ENCODE measurements at regions not wholly inside any gene's neighbourhood (a gene's known extent, or its start where the extent isn't known, plus 50 kb on each side); places are given as distances from the start of the nearest gene placed in this dataset.

- Histone ChIP-seq H2AFZ (replicated peaks; ENCODE audit: low read length, poor library complexity) (no peak overlapping the region), H2BK5ac (ENCODE audit: low read depth, low read length, poor library complexity, severe bottlenecking) (no peak overlapping the region), H2AK9ac (replicated peaks; ENCODE audit: low read depth, low read length, poor library complexity) (no peak overlapping the region), H3K9ac (ENCODE audit: low read depth, low read length) (no peak overlapping the region), H2AK5ac (ENCODE audit: low read depth, low read length) (no peak overlapping the region), H3K18ac (ENCODE audit: low read depth, low read length) (no peak overlapping the region), H4K8ac (ENCODE audit: low read depth in 2 of 2, low read length in 2 of 2) (no peak overlapping the region), H4K20me1 (ENCODE audit: insufficient read depth, low read length) (no peaks in the 10 kb centered on the region), H3K27ac (ENCODE audit: insufficient read depth, low read length) (no peak overlapping the region), H3K4ac (ENCODE audit: low read depth, low read length) (no peak overlapping the region), H3K27me3 (ENCODE audit: control insufficient read depth, insufficient read depth, low read length) (no peaks in the 10 kb centered on the region), H2BK120ac (ENCODE audit: low read depth, low read length) (no peak overlapping the region), H3K14ac (replicated peaks; ENCODE audit: low read depth, low read length) (no peak overlapping the region), H3K9me3 (ENCODE audit: control insufficient read depth, insufficient read depth, low read length) (no peaks in the 10 kb centered on the region), H3K23ac (ENCODE audit: low read depth, low read length) (no peak overlapping the region), H3K9me1 (ENCODE audit: insufficient read depth, low read length) (peaks cover 4% of the 10 kb centered on the region), H3K36me3 (ENCODE audit: control insufficient read depth, insufficient read depth, low read length) (no peaks in the 10 kb centered on the region), H3K4me2 (ENCODE audit: low read depth, low read length) (no peak overlapping the region), H2BK15ac (ENCODE audit: low read depth, low read length) (no peak overlapping the region), H4K91ac (ENCODE audit: insufficient read depth, low read depth, low read length) (no peak overlapping the region), H3K56ac (ENCODE audit: extremely low read depth, insufficient read depth, low read length) (no peak overlapping the region), H2BK20ac (ENCODE audit: low read depth, low read length) (no peak overlapping the region), H3K4me1 (ENCODE audit: control insufficient read depth, insufficient read depth, low read length) (peaks cover 5% of the 10 kb centered on the region), H4K5ac (ENCODE audit: low read depth, low read length) (peak overlapping the region; percentile 42; the same call in 1 of the 2 replicates), H3K4me3 (ENCODE audit: insufficient read depth, low read depth, low read length) (no peak overlapping the region), H3K79me1 (ENCODE audit: low read depth in 1 of 2, low read length in 2 of 2) (no peaks in the 10 kb centered on the region)
- no peak for TF ChIP-seq BHLHE40 (IDR thresholded peaks at IDR 0.05; ENCODE audit: low read depth, low read length)
- TF ChIP-seq RCOR1 (IDR thresholded peaks at IDR 0.05; ENCODE audit: insufficient replicate concordance, low read length) = no peak
- TF ChIP-seq RAD21 (IDR thresholded peaks at IDR 0.05; ENCODE audit: low read length) = no peak
- no peak for TF ChIP-seq MAFK (IDR thresholded peaks at IDR 0.05; ENCODE audit: low read depth, low read length)
- TF ChIP-seq USF2 (IDR thresholded peaks at IDR 0.05; ENCODE audit: low read depth, low read length) = no peak
- no peak for TF ChIP-seq POLR2A (IDR thresholded peaks at IDR 0.05; ENCODE audit: low read depth, low read length)
- no peak for TF ChIP-seq FOS (IDR thresholded peaks at IDR 0.05; ENCODE audit: low read depth, low read length)
- TF ChIP-seq CEBPB (IDR thresholded peaks at IDR 0.05; ENCODE audit: low read depth, low read length) = no peak
- TF ChIP-seq ELK1 (IDR thresholded peaks at IDR 0.05; ENCODE audit: borderline replicate concordance, low read depth, low read length) = no peak
- no peak for TF ChIP-seq SMC3 (IDR thresholded peaks at IDR 0.05; ENCODE audit: low read depth, low read length)
- TF ChIP-seq MXI1 (IDR thresholded peaks at IDR 0.05; ENCODE audit: borderline replicate concordance, low read depth, low read length) = no peak
- no peak for TF ChIP-seq RFX5 (IDR thresholded peaks at IDR 0.05; ENCODE audit: low read depth, low read length)
- no peak for TF ChIP-seq CHD1 (IDR thresholded peaks at IDR 0.05; ENCODE audit: low read depth, low read length)
- TF ChIP-seq MAZ (IDR thresholded peaks at IDR 0.05; ENCODE audit: borderline replicate concordance, low read depth, low read length) = no peak
- no peak for TF ChIP-seq NFE2L2 (IDR thresholded peaks at IDR 0.05; ENCODE audit: low read depth, low read length)
- TF ChIP-seq CTCF (conservative IDR thresholded peaks at IDR 0.05; ENCODE audit: low read depth, low read length) = no peak
- in situ Hi-C loops (cut with MboI; ENCODE audit: low sequenced_read_pairs) = no loop called here
- no TSS peak for BruUV-seq (replicated peaks)
- CTCF ChIA-PET = no interaction called here
- intact Hi-C loops (cut with micrococcal nuclease) = no loop called here
- DNase-seq (no peak), ATAC-seq (ENCODE audit: low read depth) (no peak)
- WGBS, 2 experiments (ENCODE audit: extremely low coverage in 2 of 2, insufficient read length in 1 of 2) = no CpG with 5 or more reads among the region's 4 CpGs
- dilution Hi-C loops (cut with HindIII; ENCODE audit: low sequenced_read_pairs, unreplicated experiment) = no loop called here
- POLR2A ChIA-PET (ENCODE audit: unreplicated experiment) = no interaction called here
Measured at GRCh38 chr6:22766979-22767378, 197.6 kb downstream of the HDGFL1 start.
